Activated CD4-positive, alpha-beta memory T cell treated with anti-CD3 and anti-CD28 coated beads for 36 hours (primary cell): ENCODE measurements at regions not wholly inside any gene's neighbourhood (a gene's known extent, or its start where the extent isn't known, plus 50 kb on each side); places are given as distances from the start of the nearest gene placed in this dataset.

Experiments used
- CTCF ChIA-PET: fragments of 350-600 bp; sonication (Branson Sonifier 250); formaldehyde crosslinking; loops from one replicate; lab custom pipeline; 2021; ENCODE audit warnings: antibody characterized with exemption, inconsistent platforms; lab: Charles Lee
- POLR2A ChIA-PET: fragments of 350-600 bp; sonication (Branson Sonifier 250); formaldehyde crosslinking; loops from one replicate; lab custom pipeline; 2021; ENCODE audit warnings: antibody characterized with exemption; lab: Charles Lee
- DNase-seq: peaks from one replicate; pipeline ENCODE4 v3.0.0-alpha.2; 2020
- H3K27ac Mint-ChIP-seq: one replicate; pipeline ENCODE4 v1.8.0; 2021; ENCODE audit warnings: mixed read lengths
- H3K27me3 Mint-ChIP-seq: one replicate; pipeline ENCODE4 v1.8.0; 2021; ENCODE audit warnings: mixed read lengths
- H3K36me3 Mint-ChIP-seq: one replicate; pipeline ENCODE4 v1.8.0; 2021; ENCODE audit warnings: mixed read lengths
- H3K4me1 Mint-ChIP-seq: one replicate; pipeline ENCODE4 v1.8.0; 2021; ENCODE audit warnings: low read depth, mixed read lengths
- H3K4me3 Mint-ChIP-seq: one replicate; pipeline ENCODE4 v1.8.0; 2021; ENCODE audit warnings: mild to moderate bottlenecking, mixed read lengths
- H3K9me3 Mint-ChIP-seq: one replicate; pipeline ENCODE4 v1.8.0; 2021; ENCODE audit warnings: mixed read lengths
- intact Hi-C: fragments of 100-400 bp; cut with micrococcal nuclease; formaldehyde crosslinking; loops from one replicate; pipeline ENCODE4 v1.15.1; 2023

GRCh38 chr2:138323382-138324067, 178.0 kb upstream of the SPOPL start:
- Mint-ChIP-seq H3K9me3 (no peaks in the 10 kb centered on the region), H3K4me1 (no peaks in the 10 kb centered on the region), H3K27ac (no peak overlapping the region), H3K36me3 (no peaks in the 10 kb centered on the region), H3K4me3 (no peak overlapping the region), H3K27me3 (no peaks in the 10 kb centered on the region)
- DNase-seq, result no peak
- POLR2A ChIA-PET, result no interaction called here
- CTCF ChIA-PET, result no interaction called here
- intact Hi-C loops, result no loop called here

DNA sequence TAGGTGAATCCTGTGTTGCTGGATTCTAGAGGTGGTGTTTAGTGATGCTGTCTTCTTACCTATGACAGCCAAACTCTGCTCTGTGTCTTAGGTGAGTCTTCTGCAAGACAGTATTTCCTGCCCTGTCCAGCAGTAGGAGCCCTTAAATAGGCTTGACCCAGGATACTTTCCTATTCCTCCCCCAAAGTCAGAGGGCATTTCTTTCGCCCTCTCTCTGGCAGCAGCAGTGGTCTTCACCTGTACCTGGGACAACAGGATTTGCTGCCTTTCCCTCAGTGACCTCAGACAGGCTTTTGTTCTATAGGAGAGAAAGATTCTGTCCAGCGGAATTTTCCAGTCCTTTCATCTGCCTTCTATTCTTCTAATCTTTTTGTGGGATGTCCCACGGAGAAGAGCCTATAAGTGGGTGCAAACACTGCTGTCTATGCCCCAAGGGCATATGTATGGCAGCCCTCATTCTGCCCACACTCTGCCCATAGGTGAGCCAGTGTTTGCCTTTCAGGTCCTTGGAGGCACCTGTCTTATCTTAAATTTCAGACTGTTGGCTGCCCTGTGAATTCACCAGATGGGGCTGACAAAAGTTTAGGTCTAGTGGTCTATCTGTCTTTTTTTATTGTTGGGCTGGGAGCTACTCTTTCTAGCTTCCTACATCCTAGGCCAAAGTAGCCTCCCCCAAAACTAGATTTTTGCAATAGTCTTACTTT, 177.3 kb upstream of the SPOPL start:
- Mint-ChIP-seq H3K27me3 (no peaks in the 10 kb centered on the region), H3K4me3 (no peak overlapping the region), H3K4me1 (no peaks in the 10 kb centered on the region), H3K36me3 (no peaks in the 10 kb centered on the region), H3K27ac (no peak overlapping the region), H3K9me3 (no peaks in the 10 kb centered on the region)
- CTCF ChIA-PET, result no interaction called here
- no peak for DNase-seq
- POLR2A ChIA-PET, result no interaction called here
- intact Hi-C loops, result no loop called here

GRCh38 chr2:138327967-138328366, 173.6 kb upstream of the SPOPL start:
- ChIA-PET POLR2A (no interaction called here), CTCF (interaction anchor here (0.7 kb wide), 1 partner anchor 1538 kb away, joined by 3 read pairs; no protein-coding TSS in a partner anchor)
- intact Hi-C loops, result no loop called here
- Mint-ChIP-seq H3K36me3 (no peaks in the 10 kb centered on the region), H3K4me3 (no peak overlapping the region), H3K4me1 (no peaks in the 10 kb centered on the region), H3K27me3 (no peaks in the 10 kb centered on the region), H3K27ac (no peak overlapping the region), H3K9me3 (no peaks in the 10 kb centered on the region)
- no peak for DNase-seq

DNA sequence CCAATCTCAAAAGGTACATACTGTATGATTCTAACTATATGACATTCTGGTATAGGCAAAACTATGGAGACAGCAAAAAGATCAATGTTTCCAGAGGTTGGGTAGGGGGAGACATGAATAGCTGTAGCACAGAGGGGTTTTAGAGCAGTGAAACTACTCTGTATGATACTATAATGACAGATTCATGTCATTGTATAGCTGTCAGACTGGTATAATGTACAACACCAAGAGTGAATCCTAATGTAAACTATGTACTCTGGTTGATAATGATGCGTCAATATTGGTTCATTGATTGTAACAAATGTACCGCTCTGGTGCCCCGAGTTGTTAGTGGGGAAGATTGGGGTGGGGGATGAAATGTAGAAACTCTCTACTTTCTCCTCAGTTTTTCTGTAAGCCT, 172.4 kb upstream of the SPOPL start:
- no peak overlapping the region for H3K4me3 Mint-ChIP-seq
- no peaks in the 10 kb centered on the region for H3K36me3 Mint-ChIP-seq
- no peaks in the 10 kb centered on the region for H3K4me1 Mint-ChIP-seq
- intact Hi-C loops, result no loop called here
- H3K9me3 Mint-ChIP-seq, result no peaks in the 10 kb centered on the region
- no peak overlapping the region for H3K27ac Mint-ChIP-seq
- POLR2A ChIA-PET, result no interaction called here
- CTCF ChIA-PET, result no interaction called here
- DNase-seq, result no peak
- H3K27me3 Mint-ChIP-seq, result no peaks in the 10 kb centered on the region

GRCh38 chr2:138329591-138329990, 172.0 kb upstream of the SPOPL start:
- H3K36me3 Mint-ChIP-seq, result no peaks in the 10 kb centered on the region
- H3K27ac Mint-ChIP-seq, result no peak overlapping the region
- ChIA-PET CTCF (no interaction called here), POLR2A (no interaction called here)
- intact Hi-C loops, result no loop called here
- no peaks in the 10 kb centered on the region for H3K9me3 Mint-ChIP-seq
- no peaks in the 10 kb centered on the region for H3K27me3 Mint-ChIP-seq
- no peak for DNase-seq
- no peak overlapping the region for H3K4me3 Mint-ChIP-seq
- H3K4me1 Mint-ChIP-seq, result no peaks in the 10 kb centered on the region

DNA sequence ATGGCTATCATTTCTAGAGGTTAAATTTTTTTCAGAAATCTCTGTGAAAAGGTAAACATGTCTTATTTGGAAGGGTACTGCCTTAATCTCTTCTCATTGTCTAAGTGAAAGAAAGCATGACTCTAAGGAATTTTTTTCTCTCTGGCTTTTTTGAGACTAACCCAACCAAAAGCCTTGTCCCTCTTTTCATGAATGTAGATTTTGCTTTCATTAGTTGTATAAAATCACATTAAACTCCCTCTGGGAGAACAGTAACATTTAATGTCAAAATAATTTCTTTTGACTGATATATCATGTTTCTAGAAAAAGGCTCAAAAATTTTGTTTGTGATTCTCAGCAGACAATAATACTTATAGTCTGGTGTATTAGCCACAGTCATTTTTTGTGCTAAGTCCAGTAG, 168.4 kb upstream of the SPOPL start:
- no peaks in the 10 kb centered on the region for H3K9me3 Mint-ChIP-seq
- H3K4me3 Mint-ChIP-seq, result no peak overlapping the region
- no peak for DNase-seq
- ChIA-PET POLR2A (no interaction called here), CTCF (no interaction called here)
- no peaks in the 10 kb centered on the region for H3K4me1 Mint-ChIP-seq
- no peaks in the 10 kb centered on the region for H3K36me3 Mint-ChIP-seq
- H3K27ac Mint-ChIP-seq, result no peak overlapping the region
- intact Hi-C loops, result no loop called here
- H3K27me3 Mint-ChIP-seq, result no peaks in the 10 kb centered on the region

DNA sequence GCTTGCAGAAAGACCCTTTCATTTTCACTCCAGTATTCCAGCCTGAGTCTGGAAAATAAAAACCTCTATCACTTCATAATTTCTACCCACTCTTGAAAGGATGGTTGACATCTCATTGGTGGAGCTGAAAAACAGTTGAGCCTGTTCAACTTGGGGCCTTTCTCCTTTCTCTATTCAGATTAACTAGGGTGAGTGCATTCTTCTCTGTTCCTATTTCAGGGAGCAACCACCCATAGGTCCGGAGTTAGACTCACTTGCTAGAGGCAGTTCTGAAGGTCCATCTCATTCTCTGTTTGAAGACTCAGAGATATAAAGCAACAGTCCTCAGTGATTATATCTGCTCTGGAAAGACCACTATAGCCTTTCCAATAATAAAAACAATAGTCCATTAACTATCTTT, 167.9 kb upstream of the SPOPL start:
- no peak overlapping the region for H3K27ac Mint-ChIP-seq
- POLR2A ChIA-PET, result no interaction called here
- H3K36me3 Mint-ChIP-seq, result no peaks in the 10 kb centered on the region
- CTCF ChIA-PET, result no interaction called here
- no peak overlapping the region for H3K4me3 Mint-ChIP-seq
- DNase-seq, result no peak
- intact Hi-C loops, result no loop called here
- no peaks in the 10 kb centered on the region for H3K4me1 Mint-ChIP-seq
- no peaks in the 10 kb centered on the region for H3K9me3 Mint-ChIP-seq
- no peaks in the 10 kb centered on the region for H3K27me3 Mint-ChIP-seq

- Mint-ChIP-seq H3K4me3 (no peak overlapping the region), H3K27me3 (no peaks in the 10 kb centered on the region), H3K27ac (no peak overlapping the region), H3K9me3 (no peaks in the 10 kb centered on the region), H3K4me1 (no peaks in the 10 kb centered on the region), H3K36me3 (no peaks in the 10 kb centered on the region)
- DNase-seq, result no peak
- POLR2A ChIA-PET, result no interaction called here
- CTCF ChIA-PET, result no interaction called here
- intact Hi-C loops, result no loop called here
Observed at GRCh38 chr2:138334323-138334722, 167.2 kb upstream of the SPOPL start.

- CTCF ChIA-PET, result no interaction called here
- H3K4me3 Mint-ChIP-seq, result no peak overlapping the region
- intact Hi-C loops, result no loop called here
- H3K4me1 Mint-ChIP-seq, result no peaks in the 10 kb centered on the region
- no peaks in the 10 kb centered on the region for H3K27me3 Mint-ChIP-seq
- H3K36me3 Mint-ChIP-seq, result no peaks in the 10 kb centered on the region
- H3K9me3 Mint-ChIP-seq, result no peaks in the 10 kb centered on the region
- H3K27ac Mint-ChIP-seq, result no peak overlapping the region
- no peak for DNase-seq
- POLR2A ChIA-PET, result no interaction called here
Observed at GRCh38 chr2:138335036-138335435, 166.5 kb upstream of the SPOPL start.

DNA sequence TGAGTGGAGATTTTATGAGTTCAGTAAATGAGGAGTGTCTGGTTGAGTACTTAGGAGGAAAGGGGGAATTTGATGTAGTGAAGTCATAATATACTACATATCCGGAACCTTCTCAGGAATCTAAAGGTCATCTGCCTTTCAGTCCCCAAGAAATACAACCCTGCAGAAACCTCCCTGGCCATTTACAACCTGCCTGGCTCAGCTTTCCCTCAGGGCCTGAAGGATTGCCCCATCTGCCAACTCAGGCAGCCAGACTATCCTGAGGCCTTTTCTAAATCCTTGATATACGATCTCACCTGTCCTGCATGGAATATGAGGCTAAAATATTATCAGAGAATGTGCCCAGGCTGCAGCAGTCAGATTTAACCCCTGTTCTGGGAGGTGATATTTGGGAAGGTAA, 165.4 kb upstream of the SPOPL start:
- H3K27me3 Mint-ChIP-seq, result no peaks in the 10 kb centered on the region
- no peak overlapping the region for H3K4me3 Mint-ChIP-seq
- ChIA-PET CTCF (no interaction called here), POLR2A (no interaction called here)
- H3K27ac Mint-ChIP-seq, result no peak overlapping the region
- no peaks in the 10 kb centered on the region for H3K9me3 Mint-ChIP-seq
- H3K36me3 Mint-ChIP-seq, result no peaks in the 10 kb centered on the region
- no peak for DNase-seq
- intact Hi-C loops, result no loop called here
- H3K4me1 Mint-ChIP-seq, result no peaks in the 10 kb centered on the region

GRCh38 chr2:138355244-138355643, 146.3 kb upstream of the SPOPL start:
- H3K4me1 Mint-ChIP-seq, result no peaks in the 10 kb centered on the region
- no peak overlapping the region for H3K27ac Mint-ChIP-seq
- intact Hi-C loops, result no loop called here
- DNase-seq, result no peak
- no peaks in the 10 kb centered on the region for H3K27me3 Mint-ChIP-seq
- H3K4me3 Mint-ChIP-seq, result no peak overlapping the region
- ChIA-PET POLR2A (no interaction called here), CTCF (no interaction called here)
- no peaks in the 10 kb centered on the region for H3K36me3 Mint-ChIP-seq
- no peaks in the 10 kb centered on the region for H3K9me3 Mint-ChIP-seq

GRCh38 chr2:138356178-138356577, 145.4 kb upstream of the SPOPL start:
- no peaks in the 10 kb centered on the region for H3K4me1 Mint-ChIP-seq
- intact Hi-C loops, result no loop called here
- no peaks in the 10 kb centered on the region for H3K27me3 Mint-ChIP-seq
- ChIA-PET POLR2A (no interaction called here), CTCF (no interaction called here)
- H3K36me3 Mint-ChIP-seq, result no peaks in the 10 kb centered on the region
- H3K27ac Mint-ChIP-seq, result no peak overlapping the region
- no peak for DNase-seq
- H3K9me3 Mint-ChIP-seq, result no peaks in the 10 kb centered on the region
- H3K4me3 Mint-ChIP-seq, result no peak overlapping the region

GRCh38 chr2:138359532-138359931, 142.0 kb upstream of the SPOPL start:
- no peaks in the 10 kb centered on the region for H3K27me3 Mint-ChIP-seq
- H3K9me3 Mint-ChIP-seq, result no peaks in the 10 kb centered on the region
- intact Hi-C loops, result no loop called here
- DNase-seq, result no peak
- no peaks in the 10 kb centered on the region for H3K4me1 Mint-ChIP-seq
- CTCF ChIA-PET, result no interaction called here
- POLR2A ChIA-PET, result no interaction called here
- H3K36me3 Mint-ChIP-seq, result no peaks in the 10 kb centered on the region
- no peak overlapping the region for H3K4me3 Mint-ChIP-seq
- no peak overlapping the region for H3K27ac Mint-ChIP-seq
